HL-60 (cell line): ENCODE measurements at regions not wholly inside any gene's neighbourhood (a gene's known extent, or its start where the extent isn't known, plus 50 kb on each side); places are given as distances from the start of the nearest gene placed in this dataset.

ENCODE experiments used
- DNase-seq, 2 experiments: peaks; one replicate each; pipeline ENCODE4 v3.0.0-alpha.2; 2010 to 2020; ENCODE audit warnings: low read depth in 1 of 2, low spot score in 1 of 2
- H3K27ac ChIP-seq: fragments of 250-450 bp; sonication (Bioruptor Pico); replicated peaks from 2 replicates; pipeline ENCODE4 v1.5.1; 2020; ENCODE audit warnings: mild to moderate bottlenecking, moderate library complexity
- H3K27me3 ChIP-seq: fragments of 250-450 bp; sonication (Bioruptor Pico); 2 replicates; pipeline ENCODE4 v1.5.1; 2021; ENCODE audit warnings: mild to moderate bottlenecking, moderate library complexity; ENCODE audit not compliant: insufficient read depth, poor library complexity, severe bottlenecking
- H3K4me3 ChIP-seq: replicated peaks from 2 replicates; pipeline ENCODE4 v1.5.1; 2011; ENCODE audit warnings: mild to moderate bottlenecking, control low read depth, low read length; ENCODE audit not compliant: insufficient read depth
- GABPA ChIP-seq: IDR thresholded peaks from 2 replicates; pipeline ENCODE4 v1.6.1; 2012; ENCODE audit warnings: low read depth
- POLR2AphosphoS5 ChIP-seq: IDR thresholded peaks from 2 replicates; pipeline ENCODE4 v1.6.1; 2012; ENCODE audit warnings: low read depth
- REST ChIP-seq: IDR thresholded peaks from 2 replicates; pipeline ENCODE4 v1.6.1; 2012; ENCODE audit warnings: low read depth; ENCODE audit not compliant: insufficient replicate concordance
- SPI1 ChIP-seq: IDR thresholded peaks from 2 replicates; pipeline ENCODE4 v1.6.1; 2012; ENCODE audit warnings: low read depth, mild to moderate bottlenecking, borderline replicate concordance
- TF ChIP-seq, protein P1 (sequence below): IDR thresholded peaks from one replicate; pipeline ENCODE4 v1.5.1; 2011; ENCODE audit warnings: low read length, control low read depth, inconsistent platforms; ENCODE audit not compliant: insufficient read depth

GRCh38 chr7:114789161-114789560, 132.7 kb upstream of the MDFIC start:
- no peak for TF ChIP-seq GABPA
- TF ChIP-seq, protein P1, sequence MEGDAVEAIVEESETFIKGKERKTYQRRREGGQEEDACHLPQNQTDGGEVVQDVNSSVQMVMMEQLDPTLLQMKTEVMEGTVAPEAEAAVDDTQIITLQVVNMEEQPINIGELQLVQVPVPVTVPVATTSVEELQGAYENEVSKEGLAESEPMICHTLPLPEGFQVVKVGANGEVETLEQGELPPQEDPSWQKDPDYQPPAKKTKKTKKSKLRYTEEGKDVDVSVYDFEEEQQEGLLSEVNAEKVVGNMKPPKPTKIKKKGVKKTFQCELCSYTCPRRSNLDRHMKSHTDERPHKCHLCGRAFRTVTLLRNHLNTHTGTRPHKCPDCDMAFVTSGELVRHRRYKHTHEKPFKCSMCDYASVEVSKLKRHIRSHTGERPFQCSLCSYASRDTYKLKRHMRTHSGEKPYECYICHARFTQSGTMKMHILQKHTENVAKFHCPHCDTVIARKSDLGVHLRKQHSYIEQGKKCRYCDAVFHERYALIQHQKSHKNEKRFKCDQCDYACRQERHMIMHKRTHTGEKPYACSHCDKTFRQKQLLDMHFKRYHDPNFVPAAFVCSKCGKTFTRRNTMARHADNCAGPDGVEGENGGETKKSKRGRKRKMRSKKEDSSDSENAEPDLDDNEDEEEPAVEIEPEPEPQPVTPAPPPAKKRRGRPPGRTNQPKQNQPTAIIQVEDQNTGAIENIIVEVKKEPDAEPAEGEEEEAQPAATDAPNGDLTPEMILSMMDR: no peak
- TF ChIP-seq REST: no peak
- no peak for TF ChIP-seq SPI1
- TF ChIP-seq POLR2AphosphoS5: no peak
- no peaks in the 10 kb centered on the region for H3K27me3 ChIP-seq
- DNase-seq: no peak
- no peak overlapping the region for H3K27ac ChIP-seq
- no peak overlapping the region for H3K4me3 ChIP-seq

- Histone ChIP-seq H3K4me3 (no peak overlapping the region), H3K27ac (no peak overlapping the region), H3K27me3 (no peaks in the 10 kb centered on the region)
- no peak for DNase-seq
- TF ChIP-seq GABPA (no peak), SPI1 (no peak), POLR2AphosphoS5 (no peak), REST (no peak)
- TF ChIP-seq, protein P1: no peak
Observed at GRCh38 chr7:114789871-114790311, 132.0 kb upstream of the MDFIC start.

- H3K27ac ChIP-seq: no peak overlapping the region
- H3K27me3 ChIP-seq: no peaks in the 10 kb centered on the region
- no peak overlapping the region for H3K4me3 ChIP-seq
- TF ChIP-seq, protein P1: no peak
- no peak for TF ChIP-seq REST
- TF ChIP-seq POLR2AphosphoS5: no peak
- no peak for TF ChIP-seq GABPA
- TF ChIP-seq SPI1: no peak
- DNase-seq: no peak
Observed at GRCh38 chr7:114790521-114790920, 131.4 kb upstream of the MDFIC start.
